ENCODE measurements at regions not wholly inside any gene's neighbourhood (a gene's known extent, or its start where the extent isn't known, plus 50 kb on each side); places are given as distances from the start of the nearest gene placed in this dataset.

- Histone ChIP-seq H3K36me3 (ENCODE audit: insufficient read depth) (no peaks in the 10 kb centered on the region), H3K4me2 (no peak overlapping the region), H3K9ac (no peak overlapping the region), H3K27me3 (ENCODE audit: insufficient read depth, low read depth) (no peaks in the 10 kb centered on the region), H3K4me3 (IDR thresholded peaks at IDR 0.05; ENCODE audit: insufficient read depth, low read depth, low read length) (no peak overlapping the region), H3K79me2 (ENCODE audit: insufficient read depth, low read depth) (no peaks in the 10 kb centered on the region), H3K27ac (no peak overlapping the region), H3K4me1 (ENCODE audit: low read depth, poor library complexity, severe bottlenecking) (no peaks in the 10 kb centered on the region), H4K20me1 (ENCODE audit: insufficient read depth) (no peaks in the 10 kb centered on the region), H2AFZ (ENCODE audit: low read depth) (no peak overlapping the region)
- TF ChIP-seq, protein P1, sequence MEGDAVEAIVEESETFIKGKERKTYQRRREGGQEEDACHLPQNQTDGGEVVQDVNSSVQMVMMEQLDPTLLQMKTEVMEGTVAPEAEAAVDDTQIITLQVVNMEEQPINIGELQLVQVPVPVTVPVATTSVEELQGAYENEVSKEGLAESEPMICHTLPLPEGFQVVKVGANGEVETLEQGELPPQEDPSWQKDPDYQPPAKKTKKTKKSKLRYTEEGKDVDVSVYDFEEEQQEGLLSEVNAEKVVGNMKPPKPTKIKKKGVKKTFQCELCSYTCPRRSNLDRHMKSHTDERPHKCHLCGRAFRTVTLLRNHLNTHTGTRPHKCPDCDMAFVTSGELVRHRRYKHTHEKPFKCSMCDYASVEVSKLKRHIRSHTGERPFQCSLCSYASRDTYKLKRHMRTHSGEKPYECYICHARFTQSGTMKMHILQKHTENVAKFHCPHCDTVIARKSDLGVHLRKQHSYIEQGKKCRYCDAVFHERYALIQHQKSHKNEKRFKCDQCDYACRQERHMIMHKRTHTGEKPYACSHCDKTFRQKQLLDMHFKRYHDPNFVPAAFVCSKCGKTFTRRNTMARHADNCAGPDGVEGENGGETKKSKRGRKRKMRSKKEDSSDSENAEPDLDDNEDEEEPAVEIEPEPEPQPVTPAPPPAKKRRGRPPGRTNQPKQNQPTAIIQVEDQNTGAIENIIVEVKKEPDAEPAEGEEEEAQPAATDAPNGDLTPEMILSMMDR (conservative IDR thresholded peaks at IDR 0.05; ENCODE audit: low read depth, low read length): no peak; the same call in 1 of the 2 replicates
Measured at GRCh38 chr3:152662157-152662556, 172.8 kb upstream of the P2RY1 start.

GRCh38 chr3:152664766-152665165, 170.2 kb upstream of the P2RY1 start:
- Histone ChIP-seq H3K4me1 (ENCODE audit: low read depth, poor library complexity, severe bottlenecking) (no peaks in the 10 kb centered on the region), H3K27me3 (ENCODE audit: insufficient read depth, low read depth) (no peaks in the 10 kb centered on the region), H3K79me2 (ENCODE audit: insufficient read depth, low read depth) (no peaks in the 10 kb centered on the region), H3K36me3 (ENCODE audit: insufficient read depth) (no peaks in the 10 kb centered on the region), H4K20me1 (ENCODE audit: insufficient read depth) (no peaks in the 10 kb centered on the region), H2AFZ (ENCODE audit: low read depth) (no peak overlapping the region), H3K27ac (no peak overlapping the region), H3K4me2 (no peak overlapping the region), H3K4me3 (IDR thresholded peaks at IDR 0.05; ENCODE audit: insufficient read depth, low read depth, low read length) (no peak overlapping the region), H3K9ac (no peak overlapping the region)
- TF ChIP-seq, protein P1 (conservative IDR thresholded peaks at IDR 0.05; ENCODE audit: low read depth, low read length): no peak

DNA sequence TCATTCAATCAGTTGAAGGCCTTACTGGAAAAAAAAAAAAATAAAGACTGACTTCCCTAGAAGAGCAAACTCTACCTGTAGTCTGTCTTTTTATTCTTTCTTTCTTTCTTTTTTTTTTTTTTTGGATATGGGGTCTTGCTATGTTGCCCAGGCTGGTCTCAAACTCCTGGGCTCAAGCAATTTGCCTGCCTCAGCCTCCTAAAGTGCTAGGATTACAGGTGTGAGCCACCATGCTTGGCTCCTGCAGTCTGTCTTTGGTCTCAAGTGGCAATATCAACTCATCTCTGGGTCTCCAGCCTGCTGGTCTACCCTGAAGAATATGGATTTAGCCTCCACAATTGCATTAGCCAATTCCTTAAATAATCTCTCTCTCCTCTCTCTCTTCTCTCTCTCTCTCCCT, 167.7 kb upstream of the P2RY1 start:
- H3K27me3 ChIP-seq (ENCODE audit: insufficient read depth, low read depth): no peaks in the 10 kb centered on the region
- TF ChIP-seq, protein P1 (conservative IDR thresholded peaks at IDR 0.05; ENCODE audit: low read depth, low read length): no peak
- H3K9ac ChIP-seq: no peak overlapping the region
- no peak overlapping the region for H3K4me2 ChIP-seq
- H3K27ac ChIP-seq: no peak overlapping the region
- no peaks in the 10 kb centered on the region for H3K36me3 ChIP-seq (ENCODE audit: insufficient read depth)
- no peaks in the 10 kb centered on the region for H3K79me2 ChIP-seq (ENCODE audit: insufficient read depth, low read depth)
- H4K20me1 ChIP-seq (ENCODE audit: insufficient read depth): no peaks in the 10 kb centered on the region
- H3K4me3 ChIP-seq (IDR thresholded peaks at IDR 0.05; ENCODE audit: insufficient read depth, low read depth, low read length): no peak overlapping the region
- H3K4me1 ChIP-seq (ENCODE audit: low read depth, poor library complexity, severe bottlenecking): no peaks in the 10 kb centered on the region
- H2AFZ ChIP-seq (ENCODE audit: low read depth): no peak overlapping the region

GRCh38 chr3:152669560-152669959, 165.4 kb upstream of the P2RY1 start:
- TF ChIP-seq, protein P1 (conservative IDR thresholded peaks at IDR 0.05; ENCODE audit: low read depth, low read length): no peak
- no peak overlapping the region for H3K4me2 ChIP-seq
- no peak overlapping the region for H2AFZ ChIP-seq (ENCODE audit: low read depth)

More at GRCh38 chr3:152669560-152669959, 165.4 kb upstream of the P2RY1 start:
- Histone ChIP-seq H3K9ac (no peak overlapping the region), H3K4me1 (ENCODE audit: low read depth, poor library complexity, severe bottlenecking) (no peaks in the 10 kb centered on the region), H3K27me3 (ENCODE audit: insufficient read depth, low read depth) (no peaks in the 10 kb centered on the region), H3K27ac (no peak overlapping the region), H4K20me1 (ENCODE audit: insufficient read depth) (no peaks in the 10 kb centered on the region), H3K79me2 (ENCODE audit: insufficient read depth, low read depth) (no peaks in the 10 kb centered on the region), H3K4me3 (IDR thresholded peaks at IDR 0.05; ENCODE audit: insufficient read depth, low read depth, low read length) (no peak overlapping the region), H3K36me3 (ENCODE audit: insufficient read depth) (no peaks in the 10 kb centered on the region)
